GM19328 (cell line): ENCODE measurements at regions not wholly inside any gene's neighbourhood (a gene's known extent, or its start where the extent isn't known, plus 50 kb on each side); places are given as distances from the start of the nearest gene placed in this dataset.

Experiments
- ATAC-seq: cut with Tn5 transposase; IDR thresholded peaks from one replicate; pipeline ENCODE4 v1.9.1; 2021; ENCODE audit warnings: mild to moderate bottlenecking, moderate library complexity; ENCODE audit not compliant: unreplicated experiment

- ATAC-seq: no peak
These were observed 208.7 kb downstream of the LIG4 start for GRCh38 chr13:108006619-108007018.

- ATAC-seq: no peak
These were observed 210.1 kb downstream of the LIG4 start for GRCh38 chr13:108005231-108005630.

- no peak for ATAC-seq
These were observed 211.7 kb downstream of the LIG4 start for GRCh38 chr13:108003626-108004025.

- ATAC-seq: no peak
These were observed 214.3 kb downstream of the LIG4 start for GRCh38 chr13:108000998-108001397.

GRCh38 chr13:107999751-108000150, 215.6 kb downstream of the LIG4 start:
- ATAC-seq: no peak

GRCh38 chr13:107994137-107994536, 221.2 kb downstream of the LIG4 start:
- no peak for ATAC-seq

- ATAC-seq: no peak
These were observed 221.9 kb downstream of the LIG4 start for GRCh38 chr13:107993239-107993949.

GRCh38 chr13:107992542-107992941, 222.8 kb downstream of the LIG4 start:
- no peak for ATAC-seq

- ATAC-seq: no peak
These were observed 238.2 kb downstream of the LIG4 start for GRCh38 chr13:107977071-107977574.

GRCh38 chr13:107976628-107977027, 238.7 kb downstream of the LIG4 start:
- no peak for ATAC-seq

- no peak for ATAC-seq
These were observed 240.9 kb downstream of the LIG4 start for GRCh38 chr13:107974409-107974808.

- ATAC-seq: no peak
These were observed 245.8 kb downstream of the LIG4 start for GRCh38 chr13:107969546-107969945.

- ATAC-seq: no peak
These were observed 246.9 kb downstream of the LIG4 start for GRCh38 chr13:107968470-107968869.

- ATAC-seq: no peak
These were observed 250.9 kb downstream of the LIG4 start for GRCh38 chr13:107964395-107964794.

- no peak for ATAC-seq
These were observed 253.3 kb downstream of the LIG4 start for GRCh38 chr13:107961849-107962608.

- no peak for ATAC-seq
These were observed 255.0 kb downstream of the LIG4 start for GRCh38 chr13:107960301-107960700.

GRCh38 chr13:107956889-107957288, 258.4 kb downstream of the LIG4 start:
- no peak for ATAC-seq

GRCh38 chr13:107942030-107942617, 273.2 kb downstream of the LIG4 start:
- no peak for ATAC-seq

GRCh38 chr13:107941345-107942029, 273.8 kb downstream of the LIG4 start:
- ATAC-seq: no peak

- ATAC-seq: no peak
These were observed 277.5 kb downstream of the LIG4 start for GRCh38 chr13:107937848-107938247.

GRCh38 chr13:107931056-107931455, 284.3 kb downstream of the LIG4 start:
- ATAC-seq: no peak
